Body of pancreas (tissue), 4 donors: ENCODE measurements at regions not wholly inside any gene's neighbourhood (a gene's known extent, or its start where the extent isn't known, plus 50 kb on each side); places are given as distances from the start of the nearest gene placed in this dataset.

ENCODE experiments used
- ATAC-seq: fragments of 150-250 bp; one replicate; pipeline ENCODE4 v1.9.1; 2016
- DNase-seq, 4 donors: peaks; one replicate each; pipeline ENCODE4 v3.0.0-alpha.2; 2019
- H3K27ac ChIP-seq, 4 donors: fragments of 200-600 bp; sonication (generic); 1 replicate in 3 of 4; 2 replicates in 1 of 4; pipeline versions ENCODE4 v1.5.1 to v1.6.1; 2016 to 2019; ENCODE audit warnings: mild to moderate bottlenecking in 1 of 4, mixed read lengths in 1 of 4, moderate library complexity in 1 of 4
- H3K27me3 ChIP-seq, 2 donors: fragments of 200-600 bp; sonication (generic); one replicate each; pipeline ENCODE4 v1.6.0; 2016; ENCODE audit warnings: mild to moderate bottlenecking in 1 of 2
- H3K36me3 ChIP-seq, 2 donors: fragments of 200-600 bp; sonication (generic); replicated peaks in 1 of 2; 2 replicates each; pipeline ENCODE4 v1.5.1; 2016; ENCODE audit warnings: low read depth in 2 of 2; ENCODE audit not compliant: insufficient read depth in 1 of 2
- H3K4me1 ChIP-seq: fragments of 200-600 bp; sonication (generic); one replicate; pipeline ENCODE4 v1.6.0; 2016
- H3K4me3 ChIP-seq, 2 donors: fragments of 200-600 bp; sonication (generic); 1 replicate in 1 of 2; 2 replicates in 1 of 2; pipeline ENCODE4 v1.5.1; 2016 to 2019
- H3K9me3 ChIP-seq, 3 donors: fragments of 200-600 bp; sonication (generic); 1 replicate in 2 of 3; 2 replicates in 1 of 3; pipeline ENCODE4 v1.5.1; 2016
- CTCF ChIP-seq, 7 experiments: fragments of 450-650 bp in 4 of 7; fragments of 200-600 bp in 3 of 7; sonication (generic) in 3 of 7; IDR thresholded peaks; one replicate each; pipeline ENCODE4 v1.5.1; 2016 to 2019; ENCODE audit warnings: antibody characterized with exemption in 7 of 7
- POLR2A ChIP-seq, 3 donors: fragments of 450-650 bp; IDR thresholded peaks; one replicate each; pipeline ENCODE4 v1.6.1; 2016; ENCODE audit warnings: antibody characterized with exemption in 3 of 3, mild to moderate bottlenecking in 2 of 3
- WGBS, 2 donors: methylation state at CpG; one replicate each; pipeline ENCODE4 v1.1.5; 2017; 5-methylcytosine and 5-hydroxymethylcytosine counted together
- intact Hi-C: fragments of 100-400 bp; cut with DNase I; formaldehyde crosslinking; loops from one replicate; pipeline ENCODE4 v1.15.1; 2023

- intact Hi-C loops = no loop called here
- H3K4me3 ChIP-seq = no peak overlapping the region
- H3K9me3 ChIP-seq = no peaks in the 10 kb centered on the region
- H3K27me3 ChIP-seq = no peaks in the 10 kb centered on the region
- no peaks in the 10 kb centered on the region for H3K36me3 ChIP-seq
- 73 to 84% methylated on average over 4 of the region's 4 CpGs for WGBS, 2 donors
- H3K4me1 ChIP-seq = no peaks in the 10 kb centered on the region
- no peak overlapping the region for H3K27ac ChIP-seq
- ATAC-seq (no peak), DNase-seq (no peak)
- no peak for TF ChIP-seq POLR2A (IDR thresholded peaks at IDR 0.05)
- TF ChIP-seq CTCF (IDR thresholded peaks at IDR 0.05) = no peak
Measured at GRCh38 chr5:97919719-97920118, 736.7 kb upstream of the RIOK2 start.

GRCh38 chr5:97922776-97923175 is 739.7 kb upstream of the RIOK2 start:
- WGBS, 2 donors = 74 to 87% methylated on average over 5 of the region's 5 CpGs
- ATAC-seq (no peak), DNase-seq (no peak)
- no peak for TF ChIP-seq POLR2A (IDR thresholded peaks at IDR 0.05)
- no peak for TF ChIP-seq CTCF (IDR thresholded peaks at IDR 0.05)
- no peak overlapping the region for H3K4me3 ChIP-seq
- no peaks in the 10 kb centered on the region for H3K9me3 ChIP-seq
- no peak overlapping the region for H3K27ac ChIP-seq
- intact Hi-C loops = no loop called here
- H3K36me3 ChIP-seq = no peaks in the 10 kb centered on the region
- H3K4me1 ChIP-seq = no peaks in the 10 kb centered on the region
- no peaks in the 10 kb centered on the region for H3K27me3 ChIP-seq

- Histone ChIP-seq H3K27me3 (no peaks in the 10 kb centered on the region), H3K4me3 (no peak overlapping the region), H3K27ac (no peak overlapping the region), H3K36me3 (no peaks in the 10 kb centered on the region), H3K9me3 (no peaks in the 10 kb centered on the region), H3K4me1 (no peaks in the 10 kb centered on the region)
- no peak for ATAC-seq
- DNase-seq = no peak
- intact Hi-C loops = no loop called here
- no peak for TF ChIP-seq CTCF (IDR thresholded peaks at IDR 0.05)
- TF ChIP-seq POLR2A (IDR thresholded peaks at IDR 0.05) = no peak
Measured at GRCh38 chr5:97923496-97923895, 740.4 kb upstream of the RIOK2 start.

GRCh38 chr5:97923997-97924396 is 741.0 kb upstream of the RIOK2 start:
- Histone ChIP-seq H3K27me3 (no peaks in the 10 kb centered on the region), H3K9me3 (no peaks in the 10 kb centered on the region), H3K27ac (no peak overlapping the region), H3K36me3 (no peaks in the 10 kb centered on the region), H3K4me1 (no peaks in the 10 kb centered on the region), H3K4me3 (no peak overlapping the region)
- WGBS, 2 donors = 61 to 63% methylated on average over 1 of the region's 1 CpG
- TF ChIP-seq CTCF (IDR thresholded peaks at IDR 0.05) (no peak), POLR2A (IDR thresholded peaks at IDR 0.05) (no peak)
- DNase-seq (no peak), ATAC-seq (no peak)
- intact Hi-C loops = no loop called here

- ATAC-seq (no peak), DNase-seq (no peak)
- TF ChIP-seq CTCF (IDR thresholded peaks at IDR 0.05) (no peak), POLR2A (IDR thresholded peaks at IDR 0.05) (no peak)
- no peaks in the 10 kb centered on the region for H3K9me3 ChIP-seq
- no peaks in the 10 kb centered on the region for H3K4me1 ChIP-seq
- intact Hi-C loops = no loop called here
- 50 to 55% methylated on average over 1 of the region's 1 CpG for WGBS, 2 donors
- H3K27ac ChIP-seq = no peak overlapping the region
- H3K27me3 ChIP-seq = no peaks in the 10 kb centered on the region
- no peak overlapping the region for H3K4me3 ChIP-seq
- H3K36me3 ChIP-seq = no peaks in the 10 kb centered on the region
Measured at GRCh38 chr5:97929383-97929782, 746.3 kb upstream of the RIOK2 start.
